ENCODE measurements at regions not wholly inside any gene's neighbourhood (a gene's known extent, or its start where the extent isn't known, plus 50 kb on each side); places are given as distances from the start of the nearest gene placed in this dataset.

DNA sequence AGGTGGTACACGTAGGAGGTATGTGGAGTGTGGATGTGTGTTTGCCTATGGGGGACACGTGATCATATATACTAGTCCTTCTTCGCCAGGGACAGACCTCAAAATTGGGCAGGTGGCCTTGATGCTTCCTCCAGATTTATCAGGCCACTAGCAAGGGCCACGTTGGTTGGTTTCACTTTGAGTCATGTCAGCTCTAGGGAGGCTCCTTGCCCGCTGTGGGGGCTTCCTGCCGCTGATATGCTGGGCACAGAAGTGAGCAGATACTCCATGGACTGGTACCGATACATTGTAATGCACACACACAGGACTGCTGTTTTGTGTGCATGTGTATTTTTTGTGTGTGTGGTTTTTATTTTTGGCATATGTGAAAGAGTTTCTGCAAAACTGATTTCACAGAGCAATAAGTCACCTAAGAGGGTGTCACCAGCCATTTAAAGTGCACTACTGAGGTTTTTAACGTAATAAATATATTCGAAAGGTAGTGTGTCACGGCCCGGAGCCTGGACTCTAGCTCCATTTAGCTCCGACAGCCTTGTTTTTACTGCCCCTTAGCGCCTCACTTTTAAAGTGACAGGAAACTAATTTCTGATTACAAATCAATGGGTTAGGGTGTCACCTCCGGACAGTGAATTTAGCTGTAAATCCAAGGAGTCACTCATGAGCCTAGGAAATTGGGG is 605.5 kb upstream of the SALL1 start:
- Histone ChIP-seq H3K27me3 (ENCODE audit: insufficient read depth, low read length) (peaks cover 28% of the 10 kb centered on the region), H3K36me3 (ENCODE audit: insufficient read depth, low read length) (no peaks in the 10 kb centered on the region), H3K4me1 (ENCODE audit: control insufficient read depth, insufficient read depth, low read length, unreplicated experiment) (no peaks in the 10 kb centered on the region), H3K4me3 (ENCODE audit: low read depth, low read length) (no peak overlapping the region), H3K79me2 (ENCODE audit: control insufficient read depth, insufficient read depth, low read length, unreplicated experiment) (no peaks in the 10 kb centered on the region), H3K27ac (ENCODE audit: low read depth, low read length) (no peak overlapping the region), H2AFZ (ENCODE audit: low read length, unreplicated experiment) (no peak overlapping the region)

DNA sequence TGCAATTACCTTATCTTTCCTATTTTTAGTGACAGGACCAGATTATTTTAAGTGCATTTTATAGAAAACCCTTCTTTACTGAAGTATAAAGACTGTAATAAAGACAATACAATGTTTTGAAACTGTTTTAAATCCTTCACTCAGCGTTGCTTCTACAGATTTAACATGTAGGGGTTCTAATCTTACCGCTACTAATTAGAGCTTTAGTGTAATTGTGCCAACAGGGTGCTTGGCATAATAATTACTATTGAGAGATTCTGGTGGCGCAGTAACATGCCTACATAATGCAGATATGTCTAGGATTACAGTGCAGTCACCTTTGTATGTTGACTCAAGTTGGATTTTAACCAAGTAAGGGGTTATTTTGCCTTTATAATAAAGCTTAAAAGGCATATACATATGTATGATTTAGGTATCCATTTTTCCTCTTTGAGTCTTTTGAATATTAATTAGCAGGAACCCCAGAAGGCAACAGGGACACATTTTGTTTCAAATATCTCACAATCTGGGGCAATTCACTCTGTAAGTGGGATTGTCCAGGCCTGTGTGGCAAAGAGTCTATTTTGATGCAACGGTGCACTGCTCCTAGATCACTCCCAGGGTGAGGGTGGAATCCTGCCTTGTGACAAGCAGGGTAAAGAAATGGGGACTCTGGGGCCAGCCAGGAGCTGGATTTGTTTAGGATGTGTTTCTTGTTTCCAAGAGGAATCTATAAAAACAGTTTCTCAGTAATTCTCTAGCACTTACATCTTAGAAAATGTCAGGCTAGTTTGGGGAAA is 604.7 kb upstream of the SALL1 start:
- no peak overlapping the region for H2AFZ ChIP-seq (ENCODE audit: low read length, unreplicated experiment)
- no peaks in the 10 kb centered on the region for H3K4me1 ChIP-seq (ENCODE audit: control insufficient read depth, insufficient read depth, low read length, unreplicated experiment)
- peaks cover 30% of the 10 kb centered on the region for H3K27me3 ChIP-seq (ENCODE audit: insufficient read depth, low read length)
- H3K36me3 ChIP-seq (ENCODE audit: insufficient read depth, low read length): no peaks in the 10 kb centered on the region
- no peak overlapping the region for H3K27ac ChIP-seq (ENCODE audit: low read depth, low read length)
- no peak overlapping the region for H3K4me3 ChIP-seq (ENCODE audit: low read depth, low read length)
- no peaks in the 10 kb centered on the region for H3K79me2 ChIP-seq (ENCODE audit: control insufficient read depth, insufficient read depth, low read length, unreplicated experiment)

DNA sequence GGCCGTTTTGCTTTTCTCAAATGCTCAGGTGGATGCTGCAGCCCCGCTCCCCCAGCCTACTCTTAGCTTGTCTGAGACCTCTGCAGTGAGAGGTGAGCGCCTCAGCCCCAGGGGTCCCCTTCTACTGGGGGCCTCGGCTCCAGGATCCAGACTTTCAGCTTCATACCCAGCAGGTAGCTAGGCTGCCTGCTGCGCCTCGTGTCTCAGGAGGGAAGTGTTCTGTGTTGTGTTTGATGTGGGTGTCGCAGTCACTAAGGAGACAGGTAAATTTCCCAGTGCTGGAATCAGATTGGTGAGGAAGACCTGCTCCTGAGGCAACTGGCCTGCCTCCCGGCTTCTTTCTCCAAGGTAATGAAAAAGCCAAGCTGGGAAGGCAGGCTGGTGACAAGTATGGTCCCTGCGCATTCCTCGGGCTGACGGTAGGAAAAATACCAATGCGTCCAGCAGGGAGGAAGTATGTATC is 604.0 kb upstream of the SALL1 start:
- Histone ChIP-seq H3K27me3 (ENCODE audit: insufficient read depth, low read length) (peaks cover 35% of the 10 kb centered on the region), H2AFZ (ENCODE audit: low read length, unreplicated experiment) (no peak overlapping the region), H3K27ac (ENCODE audit: low read depth, low read length) (no peak overlapping the region), H3K4me1 (ENCODE audit: control insufficient read depth, insufficient read depth, low read length, unreplicated experiment) (no peaks in the 10 kb centered on the region), H3K36me3 (ENCODE audit: insufficient read depth, low read length) (no peaks in the 10 kb centered on the region), H3K4me3 (ENCODE audit: low read depth, low read length) (no peak overlapping the region), H3K79me2 (ENCODE audit: control insufficient read depth, insufficient read depth, low read length, unreplicated experiment) (no peaks in the 10 kb centered on the region)

DNA sequence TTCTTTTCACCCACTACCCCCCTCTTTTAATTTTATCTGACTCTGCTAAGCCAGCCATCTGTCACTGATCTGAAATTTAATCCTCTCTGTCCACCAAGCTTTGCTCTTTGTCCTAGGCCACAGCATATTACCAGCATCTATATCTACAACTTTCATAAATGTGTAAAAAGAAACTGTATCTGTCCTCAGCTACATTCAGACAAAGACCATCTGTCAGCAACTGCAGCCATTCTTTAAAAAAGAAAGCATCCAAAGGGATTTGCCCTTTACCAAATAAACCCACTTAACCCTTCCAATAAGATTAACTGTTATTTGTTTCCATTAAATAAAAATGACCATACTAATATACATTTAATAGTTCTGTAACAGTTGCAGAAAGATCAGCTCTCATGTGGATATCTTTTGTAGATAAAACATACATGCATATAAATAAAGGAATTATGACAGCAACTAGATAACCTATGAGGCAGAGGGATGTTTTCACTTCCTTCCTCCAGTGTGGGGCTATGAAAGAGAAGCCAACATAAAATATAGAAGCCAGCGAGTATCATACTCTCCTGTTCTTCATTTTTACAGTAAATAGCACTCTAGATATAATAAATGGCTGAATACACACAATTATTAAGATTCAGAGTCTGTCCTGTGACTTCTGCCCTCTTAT is 602.5 kb upstream of the SALL1 start:
- Histone ChIP-seq H3K79me2 (ENCODE audit: control insufficient read depth, insufficient read depth, low read length, unreplicated experiment) (no peaks in the 10 kb centered on the region), H3K36me3 (ENCODE audit: insufficient read depth, low read length) (no peaks in the 10 kb centered on the region), H3K27me3 (ENCODE audit: insufficient read depth, low read length) (peaks cover 35% of the 10 kb centered on the region), H2AFZ (ENCODE audit: low read length, unreplicated experiment) (no peak overlapping the region), H3K4me1 (ENCODE audit: control insufficient read depth, insufficient read depth, low read length, unreplicated experiment) (no peaks in the 10 kb centered on the region), H3K27ac (ENCODE audit: low read depth, low read length) (no peak overlapping the region), H3K4me3 (ENCODE audit: low read depth, low read length) (no peak overlapping the region)

DNA sequence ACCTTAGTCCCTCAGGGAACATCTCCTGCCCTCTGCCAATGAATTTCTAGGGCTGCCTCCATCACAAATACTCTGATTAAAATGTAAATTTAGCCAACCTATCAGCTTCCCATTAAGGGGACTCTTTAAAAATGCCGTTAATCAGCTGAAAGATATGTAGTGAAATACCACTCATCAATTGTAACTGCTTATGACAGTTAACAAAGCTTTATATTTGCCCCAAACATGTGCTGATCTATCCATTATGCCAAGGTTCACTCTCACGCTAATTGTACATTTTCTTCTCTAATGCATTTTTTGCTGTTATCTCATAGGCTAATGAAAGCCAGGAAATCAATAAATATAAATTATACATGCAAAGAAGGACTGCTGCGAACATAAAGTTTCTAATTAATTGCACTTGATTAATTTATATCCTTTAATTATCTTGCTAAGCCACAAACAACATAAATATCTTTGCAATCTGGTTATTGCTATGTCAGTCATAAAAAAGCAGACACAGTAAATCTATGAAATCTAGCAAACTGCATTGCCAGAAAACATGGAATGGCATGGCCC is 601.4 kb upstream of the SALL1 start:
- no peak overlapping the region for H3K4me3 ChIP-seq (ENCODE audit: low read depth, low read length)
- H3K79me2 ChIP-seq (ENCODE audit: control insufficient read depth, insufficient read depth, low read length, unreplicated experiment): no peaks in the 10 kb centered on the region
- H3K4me1 ChIP-seq (ENCODE audit: control insufficient read depth, insufficient read depth, low read length, unreplicated experiment): no peaks in the 10 kb centered on the region
- H3K36me3 ChIP-seq (ENCODE audit: insufficient read depth, low read length): no peaks in the 10 kb centered on the region
- H3K27ac ChIP-seq (ENCODE audit: low read depth, low read length): no peak overlapping the region
- peaks cover 35% of the 10 kb centered on the region for H3K27me3 ChIP-seq (ENCODE audit: insufficient read depth, low read length)
- no peak overlapping the region for H2AFZ ChIP-seq (ENCODE audit: low read length, unreplicated experiment)

DNA sequence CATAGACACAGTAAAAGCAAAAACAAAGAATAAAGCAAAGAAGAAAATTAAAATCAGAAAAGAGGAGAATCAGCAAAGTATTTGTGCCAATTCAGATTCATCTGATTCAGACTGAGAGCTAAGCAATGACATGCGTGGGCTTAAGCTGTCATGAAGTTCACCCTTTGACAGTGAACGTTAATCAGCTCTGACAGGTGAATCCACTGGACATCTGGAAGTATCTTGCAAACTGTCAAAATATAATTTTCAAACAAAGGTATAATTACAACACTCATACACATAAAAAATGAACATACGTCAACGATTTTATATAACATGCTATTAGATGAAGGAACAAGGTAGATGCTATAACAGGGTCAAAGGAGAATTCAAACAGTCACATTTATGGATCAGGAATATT is 596.3 kb upstream of the SALL1 start:
- no peaks in the 10 kb centered on the region for H3K36me3 ChIP-seq (ENCODE audit: insufficient read depth, low read length)
- peaks cover 14% of the 10 kb centered on the region; the same call in 1 of the 2 replicates for H3K27me3 ChIP-seq (ENCODE audit: insufficient read depth, low read length)
- H3K79me2 ChIP-seq (ENCODE audit: control insufficient read depth, insufficient read depth, low read length, unreplicated experiment): no peaks in the 10 kb centered on the region
- H3K4me3 ChIP-seq (ENCODE audit: low read depth, low read length): no peak overlapping the region
- H3K4me1 ChIP-seq (ENCODE audit: control insufficient read depth, insufficient read depth, low read length, unreplicated experiment): no peaks in the 10 kb centered on the region
- no peak overlapping the region for H3K27ac ChIP-seq (ENCODE audit: low read depth, low read length)
- no peak overlapping the region for H2AFZ ChIP-seq (ENCODE audit: low read length, unreplicated experiment)

DNA sequence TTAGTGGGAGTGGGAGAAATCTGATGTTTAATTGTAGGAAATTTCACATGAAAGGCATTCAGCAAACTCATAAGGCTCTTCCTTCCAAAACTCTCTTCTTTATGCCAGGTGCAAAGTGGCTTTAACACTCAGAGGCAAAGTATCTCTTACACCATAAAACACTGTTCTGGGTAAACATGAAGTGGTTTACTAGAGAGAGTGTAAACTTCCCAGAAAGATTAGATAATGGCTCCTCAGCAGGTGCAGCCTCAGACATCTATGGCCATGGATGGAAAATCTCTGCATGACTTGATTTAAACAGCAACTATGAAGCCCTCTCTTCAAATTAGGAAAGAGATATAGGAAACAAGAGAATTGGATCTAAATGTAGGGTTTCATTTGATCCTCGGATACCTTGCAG is 583.1 kb upstream of the SALL1 start:
- Histone ChIP-seq H2AFZ (ENCODE audit: low read length, unreplicated experiment) (no peak overlapping the region), H3K79me2 (ENCODE audit: control insufficient read depth, insufficient read depth, low read length, unreplicated experiment) (no peaks in the 10 kb centered on the region), H3K36me3 (ENCODE audit: insufficient read depth, low read length) (no peaks in the 10 kb centered on the region), H3K27ac (ENCODE audit: low read depth, low read length) (no peak overlapping the region), H3K27me3 (ENCODE audit: insufficient read depth, low read length) (no peaks in the 10 kb centered on the region; the same call in 1 of the 2 replicates), H3K4me1 (ENCODE audit: control insufficient read depth, insufficient read depth, low read length, unreplicated experiment) (no peaks in the 10 kb centered on the region), H3K4me3 (ENCODE audit: low read depth, low read length) (no peak overlapping the region)

DNA sequence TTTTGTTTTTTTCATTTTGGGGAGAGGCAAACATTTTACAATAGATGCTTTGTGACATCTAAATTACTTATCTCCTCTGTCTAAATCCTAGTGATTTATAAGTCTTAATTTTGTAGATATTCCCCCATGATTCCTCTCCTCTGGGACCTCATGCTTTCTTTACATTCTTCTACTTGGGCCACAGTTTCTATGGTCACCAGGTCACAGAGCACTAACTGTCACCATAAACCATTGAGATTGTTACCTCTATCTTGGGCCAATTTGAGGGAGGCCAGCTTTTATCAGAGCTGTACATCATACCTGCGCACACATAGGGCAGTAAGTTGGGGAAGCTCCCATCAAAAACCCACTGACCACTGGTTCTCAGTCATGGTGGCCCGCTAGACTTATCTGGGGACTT is 582.1 kb upstream of the SALL1 start:
- Histone ChIP-seq H3K27me3 (ENCODE audit: insufficient read depth, low read length) (no peaks in the 10 kb centered on the region; the same call in 1 of the 2 replicates), H3K27ac (ENCODE audit: low read depth, low read length) (no peak overlapping the region), H3K79me2 (ENCODE audit: control insufficient read depth, insufficient read depth, low read length, unreplicated experiment) (no peaks in the 10 kb centered on the region), H3K4me1 (ENCODE audit: control insufficient read depth, insufficient read depth, low read length, unreplicated experiment) (no peaks in the 10 kb centered on the region), H3K36me3 (ENCODE audit: insufficient read depth, low read length) (no peaks in the 10 kb centered on the region), H3K4me3 (ENCODE audit: low read depth, low read length) (no peak overlapping the region), H2AFZ (ENCODE audit: low read length, unreplicated experiment) (no peak overlapping the region)

DNA sequence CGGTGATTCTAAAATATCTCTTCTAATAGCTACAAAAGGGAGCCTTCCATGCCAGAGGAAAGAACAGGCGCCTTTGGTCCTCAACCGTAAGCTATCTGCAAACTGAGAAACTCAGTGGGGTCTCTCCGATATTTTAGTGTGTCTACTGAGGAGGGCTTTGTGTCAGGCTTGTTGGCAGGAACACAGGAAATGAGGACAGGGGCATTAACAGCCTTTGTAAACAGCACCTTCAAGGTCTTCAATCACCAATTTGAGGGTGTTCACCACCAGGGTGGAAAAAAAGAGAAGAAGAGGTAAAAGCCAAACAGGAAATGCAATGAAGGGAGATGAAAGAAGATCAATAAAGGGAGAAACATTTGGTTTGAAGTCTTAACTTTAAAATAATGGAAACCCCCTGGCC is 580.1 kb upstream of the SALL1 start:
- no peak overlapping the region for H2AFZ ChIP-seq (ENCODE audit: low read length, unreplicated experiment)
- H3K27me3 ChIP-seq (ENCODE audit: insufficient read depth, low read length): no peaks in the 10 kb centered on the region; the same call in 1 of the 2 replicates
- H3K4me1 ChIP-seq (ENCODE audit: control insufficient read depth, insufficient read depth, low read length, unreplicated experiment): no peaks in the 10 kb centered on the region
- no peak overlapping the region for H3K4me3 ChIP-seq (ENCODE audit: low read depth, low read length)
- no peak overlapping the region for H3K27ac ChIP-seq (ENCODE audit: low read depth, low read length)
- H3K36me3 ChIP-seq (ENCODE audit: insufficient read depth, low read length): no peaks in the 10 kb centered on the region
- H3K79me2 ChIP-seq (ENCODE audit: control insufficient read depth, insufficient read depth, low read length, unreplicated experiment): no peaks in the 10 kb centered on the region

DNA sequence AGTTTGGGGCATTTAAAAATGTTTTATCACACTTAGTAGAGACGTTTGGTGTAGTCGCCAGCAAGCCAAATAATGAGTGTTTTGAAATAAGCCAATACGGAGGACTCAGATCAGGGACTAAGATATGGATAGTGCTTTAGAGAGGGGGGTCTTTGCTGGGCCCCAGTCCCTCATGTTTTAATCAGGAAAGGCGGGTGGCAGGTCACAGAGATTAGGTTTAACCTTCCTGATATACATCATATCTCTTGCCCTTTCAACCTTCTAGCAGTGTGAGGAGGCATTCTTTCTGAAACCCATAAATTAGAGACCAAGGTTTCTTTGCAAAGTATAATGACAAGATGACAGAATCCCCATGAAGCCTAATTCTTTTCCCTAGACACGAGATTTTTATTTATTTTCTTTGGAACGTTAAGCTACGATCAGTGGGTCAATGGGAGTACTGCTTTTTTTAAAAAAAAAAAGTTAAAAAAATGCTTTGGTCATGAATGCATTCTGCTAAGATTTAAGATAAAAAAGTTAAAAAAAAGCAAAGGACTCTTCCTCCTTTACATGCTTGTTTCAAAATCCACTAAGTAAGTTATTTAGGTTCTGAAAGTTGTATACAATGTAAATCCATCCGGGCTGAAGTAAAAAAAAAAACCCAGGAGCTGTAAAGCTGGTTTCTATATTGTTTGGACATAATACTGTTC is 572.1 kb upstream of the SALL1 start:
- no peaks in the 10 kb centered on the region for H3K4me1 ChIP-seq (ENCODE audit: control insufficient read depth, insufficient read depth, low read length, unreplicated experiment)
- H3K4me3 ChIP-seq (ENCODE audit: low read depth, low read length): no peak overlapping the region
- no peaks in the 10 kb centered on the region for H3K36me3 ChIP-seq (ENCODE audit: insufficient read depth, low read length)
- H3K27me3 ChIP-seq (ENCODE audit: insufficient read depth, low read length): no peaks in the 10 kb centered on the region
- H3K79me2 ChIP-seq (ENCODE audit: control insufficient read depth, insufficient read depth, low read length, unreplicated experiment): no peaks in the 10 kb centered on the region
- H2AFZ ChIP-seq (ENCODE audit: low read length, unreplicated experiment): no peak overlapping the region
- H3K27ac ChIP-seq (ENCODE audit: low read depth, low read length): no peak overlapping the region
